PC-3 (cell line): ENCODE measurements at regions not wholly inside any gene's neighbourhood (a gene's known extent, or its start where the extent isn't known, plus 50 kb on each side); places are given as distances from the start of the nearest gene placed in this dataset.

Experiments used
- CTCF ChIP-seq: fragments of 300-600 bp; sonication (generic); conservative IDR thresholded peaks from 2 replicates; pipeline ENCODE4 v1.5.1; 2017; ENCODE audit warnings: antibody characterized with exemption, low read depth, mild to moderate bottlenecking, low read length
- EZH2 ChIP-seq: fragments of 300-600 bp; sonication (generic); IDR thresholded peaks from one replicate; pipeline ENCODE4 v1.6.1; 2017; ENCODE audit warnings: antibody characterized with exemption, mild to moderate bottlenecking, low read length; ENCODE audit not compliant: unreplicated experiment

GRCh38 chr1:209105701-209106100 lies 477.8 kb upstream of the CAMK1G start:
- TF ChIP-seq CTCF (no peak), EZH2 (no peak)
